ENCODE measurements at regions not wholly inside any gene's neighbourhood (a gene's known extent, or its start where the extent isn't known, plus 50 kb on each side); places are given as distances from the start of the nearest gene placed in this dataset.

DNA sequence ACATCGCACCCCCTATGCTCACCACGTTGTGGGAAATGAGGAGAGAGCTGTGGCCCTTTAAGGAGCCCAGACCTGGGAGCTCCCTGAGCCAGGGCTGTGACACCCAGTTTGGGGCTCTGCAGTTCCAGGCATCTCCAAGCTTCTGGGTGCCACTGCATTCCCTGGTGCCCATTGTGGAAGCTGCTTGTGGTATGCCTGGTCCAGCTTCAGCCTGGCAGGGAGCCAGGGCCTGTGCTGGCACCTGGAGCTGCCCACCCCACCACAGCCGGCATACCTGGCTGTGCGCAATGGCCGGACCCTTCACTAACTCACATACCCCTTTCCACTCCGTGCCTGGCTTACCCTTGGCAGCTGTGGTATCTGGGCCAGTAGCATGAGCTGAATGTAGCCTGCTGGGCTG lies 107.9 kb upstream of the OR4E1 start:
- TF ChIP-seq POLR2AphosphoS5 (IDR thresholded peaks at IDR 0.05; ENCODE audit: low read depth, low read length) (no peak), REST (IDR thresholded peaks at IDR 0.05; ENCODE audit: insufficient read depth in 1 of 2, low read depth in 2 of 2, low read length in 2 of 2) (no peak), SIN3A (IDR thresholded peaks at IDR 0.05; ENCODE audit: borderline replicate concordance, insufficient read depth, low read length) (no peak)

Measured in PFSK-1 (cell line).